OCI-LY3 (cell line): ENCODE measurements at regions not wholly inside any gene's neighbourhood (a gene's known extent, or its start where the extent isn't known, plus 50 kb on each side); places are given as distances from the start of the nearest gene placed in this dataset.
"Not testable (repeated sequence)": the region's sequence is repeated elsewhere in the genome, so short reads cannot be mapped to it uniquely, and the experiment has no call there.

Experiments
- H2AFZ ChIP-seq: fragments of 200-600, 300-600 bp; shearing (Covaris generic); 2 replicates; pipeline ENCODE4 v1.6.0; 2014; ENCODE audit warnings: antibody characterized with exemption, low read depth, low read length
- H3K27ac ChIP-seq: fragments of 200-600, 300-600 bp; sonication (generic); 2 replicates; pipeline ENCODE4 v1.5.1; 2014; ENCODE audit warnings: mild to moderate bottlenecking, low read length, moderate library complexity, mixed read lengths
- H3K27me3 ChIP-seq: fragments of 200-600, 300-600 bp; sonication (generic); 2 replicates; pipeline ENCODE4 v1.6.1; 2014; ENCODE audit warnings: low read depth, low read length, mixed read lengths
- H3K36me3 ChIP-seq: fragments of 200-600, 300-600 bp; sonication (generic); replicated peaks from 2 replicates; pipeline ENCODE3; 2014; ENCODE audit warnings: low read depth, low read length, mixed read lengths
- H3K4me1 ChIP-seq: fragments of 300-600, 200-600 bp; sonication (generic); 2 replicates; pipeline ENCODE4 v1.6.1; 2014; ENCODE audit warnings: low read length, mixed read lengths
- H3K4me2 ChIP-seq: fragments of 200-600, 300-600 bp; sonication (generic); 2 replicates; pipeline ENCODE4 v1.6.1; 2014; ENCODE audit warnings: low read length, mixed read lengths
- H3K4me3 ChIP-seq: fragments of 300-600, 200-600 bp; sonication (generic); 2 replicates; pipeline ENCODE4 v1.5.1; 2014; ENCODE audit warnings: antibody characterized with exemption, mild to moderate bottlenecking, low read length, moderate library complexity
- H3K79me2 ChIP-seq: fragments of 300-600, 200-600 bp; shearing (Covaris generic); 2 replicates; pipeline ENCODE4 v1.6.1; 2014; ENCODE audit warnings: mild to moderate bottlenecking, low read length, mixed read lengths
- H3K9ac ChIP-seq: fragments of 300-600, 200-600 bp; shearing (Covaris generic); 2 replicates; pipeline ENCODE4 v1.6.0; 2014; ENCODE audit warnings: mild to moderate bottlenecking, low read length, moderate library complexity
- H3K9me3 ChIP-seq: fragments of 200-600, 300-600 bp; shearing (Covaris generic); 2 replicates; pipeline ENCODE4 v1.6.1; 2014; ENCODE audit warnings: low read length, mixed read lengths; ENCODE audit not compliant: insufficient read depth
- H4K20me1 ChIP-seq: fragments of 200-600, 300-600 bp; sonication (generic); 2 replicates; pipeline ENCODE4 v1.6.1; 2016; ENCODE audit warnings: low read length, mixed read lengths; ENCODE audit not compliant: insufficient read depth
- EZH2phosphoT487 ChIP-seq: fragments of 200-600 bp; shearing (Covaris generic); IDR thresholded peaks from 2 replicates; pipeline ENCODE4 v1.6.1; 2018; ENCODE audit warnings: antibody characterized with exemption, mixed run types, low read depth
- TF ChIP-seq, protein P1 (sequence below): fragments of 200-600, 300-600 bp; sonication (generic); IDR thresholded peaks from 2 replicates; pipeline ENCODE4 v1.5.1; 2014; ENCODE audit warnings: antibody characterized with exemption, low read length, low read depth

DNA sequence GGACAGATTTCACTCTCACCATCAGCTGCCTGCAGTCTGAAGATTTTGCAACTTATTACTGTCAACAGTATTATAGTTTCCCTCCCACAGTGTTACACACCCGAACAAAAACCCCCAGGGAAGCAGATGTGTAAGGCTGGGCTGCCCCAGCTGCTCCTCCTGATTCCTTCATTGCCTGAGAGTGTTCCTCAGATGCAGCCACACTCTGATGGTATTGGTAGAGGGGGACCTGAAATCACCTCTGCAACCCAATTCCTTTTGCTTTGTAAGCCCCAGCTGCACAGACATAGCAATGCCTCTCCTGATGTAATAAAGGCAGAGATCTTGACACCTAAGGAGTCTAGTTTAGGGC lies 1529.8 kb downstream of the RPIA start:
- H3K9ac ChIP-seq = no peak overlapping the region

DNA sequence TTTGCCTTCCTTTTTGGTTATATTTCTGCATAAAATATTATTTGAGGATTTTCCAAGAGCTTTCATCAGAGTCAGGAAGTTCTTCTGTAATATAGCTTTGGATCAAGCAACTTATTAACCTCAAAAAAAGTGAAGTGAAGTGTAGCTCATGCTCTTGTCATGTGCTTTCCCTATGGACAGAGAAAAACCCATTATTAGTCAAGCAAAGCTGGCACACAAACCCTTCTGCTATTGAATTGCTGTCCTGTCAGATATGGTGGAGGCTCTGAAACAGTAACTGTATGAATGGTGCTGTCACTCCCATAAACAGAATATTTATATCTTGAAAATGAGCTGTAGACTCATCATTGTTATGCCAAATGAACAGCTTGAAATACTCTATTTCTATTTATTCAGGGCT lies 1533.3 kb downstream of the RPIA start:
- H4K20me1 ChIP-seq, H2AFZ ChIP-seq, H3K9me3 ChIP-seq, H3K9ac ChIP-seq, H3K27ac ChIP-seq, H3K27me3 ChIP-seq, H3K36me3 ChIP-seq, H3K4me3 ChIP-seq, H3K4me2 ChIP-seq, H3K79me2 ChIP-seq: not testable (repeated sequence)
- peaks cover 34% of the 10 kb centered on the region for H3K4me1 ChIP-seq

More for the DNA sequence above, 1529.8 kb downstream of the RPIA start:
- no peaks in the 10 kb centered on the region for H4K20me1 ChIP-seq
- no peak for TF ChIP-seq EZH2phosphoT487
- TF ChIP-seq, protein P1, sequence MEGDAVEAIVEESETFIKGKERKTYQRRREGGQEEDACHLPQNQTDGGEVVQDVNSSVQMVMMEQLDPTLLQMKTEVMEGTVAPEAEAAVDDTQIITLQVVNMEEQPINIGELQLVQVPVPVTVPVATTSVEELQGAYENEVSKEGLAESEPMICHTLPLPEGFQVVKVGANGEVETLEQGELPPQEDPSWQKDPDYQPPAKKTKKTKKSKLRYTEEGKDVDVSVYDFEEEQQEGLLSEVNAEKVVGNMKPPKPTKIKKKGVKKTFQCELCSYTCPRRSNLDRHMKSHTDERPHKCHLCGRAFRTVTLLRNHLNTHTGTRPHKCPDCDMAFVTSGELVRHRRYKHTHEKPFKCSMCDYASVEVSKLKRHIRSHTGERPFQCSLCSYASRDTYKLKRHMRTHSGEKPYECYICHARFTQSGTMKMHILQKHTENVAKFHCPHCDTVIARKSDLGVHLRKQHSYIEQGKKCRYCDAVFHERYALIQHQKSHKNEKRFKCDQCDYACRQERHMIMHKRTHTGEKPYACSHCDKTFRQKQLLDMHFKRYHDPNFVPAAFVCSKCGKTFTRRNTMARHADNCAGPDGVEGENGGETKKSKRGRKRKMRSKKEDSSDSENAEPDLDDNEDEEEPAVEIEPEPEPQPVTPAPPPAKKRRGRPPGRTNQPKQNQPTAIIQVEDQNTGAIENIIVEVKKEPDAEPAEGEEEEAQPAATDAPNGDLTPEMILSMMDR = no peak
- peak overlapping the region; percentile 88 for H3K4me2 ChIP-seq
- H2AFZ ChIP-seq = no peak overlapping the region
- 0 out of 2 replicates have a peak overlapping the region, but pooled peaks have one; percentile 59 for H3K4me3 ChIP-seq
- peak overlapping the region; percentile 83 for H3K27ac ChIP-seq
- H3K36me3 ChIP-seq = no peaks in the 10 kb centered on the region
- H3K4me1 ChIP-seq = peaks cover 36% of the 10 kb centered on the region
- H3K79me2 ChIP-seq = no peaks in the 10 kb centered on the region
- H3K9me3 ChIP-seq = no peaks in the 10 kb centered on the region
- H3K27me3 ChIP-seq = no peaks in the 10 kb centered on the region

DNA sequence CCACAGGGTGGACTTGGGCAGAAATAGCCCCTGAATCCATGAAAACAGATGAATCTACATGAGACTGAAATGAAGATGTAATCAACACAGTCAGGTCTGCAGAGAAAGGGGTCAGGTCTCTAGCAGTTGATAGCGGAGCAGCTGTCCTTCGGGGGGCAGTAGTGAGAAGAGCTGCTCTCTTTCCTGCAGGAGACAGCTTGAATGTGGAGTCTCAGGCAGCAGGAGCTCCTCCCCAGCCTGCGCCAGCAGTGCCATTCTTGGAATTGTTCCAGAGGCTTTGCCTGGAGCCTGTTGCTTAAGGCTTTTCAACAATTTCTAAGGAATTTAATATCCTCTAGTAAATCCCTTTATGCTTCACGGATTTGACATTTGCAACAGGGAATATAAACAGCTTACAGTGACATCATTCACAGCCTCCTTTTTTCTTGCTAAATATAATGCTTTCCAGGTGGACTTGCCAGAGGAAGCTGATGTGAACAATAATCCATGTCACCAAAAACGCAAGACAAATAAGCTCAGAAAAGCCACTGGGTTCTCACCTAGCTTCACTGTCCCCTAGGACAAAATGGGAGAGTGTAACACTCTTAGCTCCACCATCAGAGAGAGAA lies 1535.1 kb downstream of the RPIA start:
- not testable (repeated sequence) for H3K4me3 ChIP-seq, H3K9me3 ChIP-seq, H4K20me1 ChIP-seq, H3K36me3 ChIP-seq, H3K4me2 ChIP-seq, H3K79me2 ChIP-seq, H2AFZ ChIP-seq, H3K27ac ChIP-seq, H3K27me3 ChIP-seq, H3K9ac ChIP-seq
- TF ChIP-seq, protein P1 = peak; percentile 27; the same call in 1 of the 2 replicates
- H3K4me1 ChIP-seq = peaks cover 20% of the 10 kb centered on the region

DNA sequence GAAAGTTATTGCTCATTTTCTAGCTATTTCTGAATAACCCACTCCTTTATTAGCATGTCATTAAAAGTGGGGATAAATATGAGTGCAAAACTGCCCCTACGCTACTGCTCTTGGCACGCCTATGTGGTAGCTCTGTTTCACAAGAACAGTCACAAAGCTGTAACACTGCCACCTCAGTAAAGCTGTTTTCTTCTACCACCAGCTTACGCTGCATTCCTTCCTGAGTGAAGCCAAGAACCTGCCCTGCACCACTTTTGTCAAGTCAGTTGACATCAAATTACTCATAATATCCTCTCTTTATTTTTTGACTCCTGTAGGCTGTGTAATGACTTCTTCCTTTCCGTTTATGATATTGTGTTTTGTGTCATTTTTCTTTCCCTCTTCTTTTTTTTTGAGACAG lies 1539.7 kb downstream of the RPIA start:
- not testable (repeated sequence) for H3K79me2 ChIP-seq, H3K27ac ChIP-seq, H3K4me2 ChIP-seq, H3K36me3 ChIP-seq, H4K20me1 ChIP-seq, H2AFZ ChIP-seq, H3K4me1 ChIP-seq, H3K27me3 ChIP-seq, H3K4me3 ChIP-seq, H3K9me3 ChIP-seq, H3K9ac ChIP-seq

DNA sequence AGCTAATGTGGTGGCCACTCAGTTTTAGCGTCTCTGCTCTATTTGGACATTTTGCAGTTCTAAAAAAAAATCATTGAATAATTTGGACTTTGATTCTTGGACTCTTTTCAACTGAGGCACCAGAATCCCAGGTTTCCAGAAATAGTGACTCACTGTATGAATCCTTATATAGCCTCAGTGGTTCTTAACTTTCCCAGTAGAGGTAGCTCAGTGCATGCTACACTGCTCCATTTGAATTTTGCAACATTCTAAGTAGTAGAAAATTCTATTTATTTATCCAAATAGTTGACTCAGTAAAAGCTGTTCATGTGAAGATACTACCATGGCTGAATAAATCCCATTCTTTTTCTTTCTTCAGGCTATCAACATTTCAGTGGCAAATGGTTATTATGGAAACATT lies 1544.0 kb downstream of the RPIA start:
- H3K9ac ChIP-seq, H3K79me2 ChIP-seq, H3K9me3 ChIP-seq, H3K4me2 ChIP-seq, H4K20me1 ChIP-seq, H3K4me3 ChIP-seq, H3K4me1 ChIP-seq, H3K36me3 ChIP-seq, H3K27ac ChIP-seq, H2AFZ ChIP-seq, H3K27me3 ChIP-seq: not testable (repeated sequence)
